ENCODE measurements at regions not wholly inside any gene's neighbourhood (a gene's known extent, or its start where the extent isn't known, plus 50 kb on each side); places are given as distances from the start of the nearest gene placed in this dataset.
A peak's percentile ranks its signal among the peaks of the same experiment; 100 is the strongest.
"Not testable (repeated sequence)": the region's sequence is repeated elsewhere in the genome, so short reads cannot be mapped to it uniquely, and the experiment has no call there.

DNA sequence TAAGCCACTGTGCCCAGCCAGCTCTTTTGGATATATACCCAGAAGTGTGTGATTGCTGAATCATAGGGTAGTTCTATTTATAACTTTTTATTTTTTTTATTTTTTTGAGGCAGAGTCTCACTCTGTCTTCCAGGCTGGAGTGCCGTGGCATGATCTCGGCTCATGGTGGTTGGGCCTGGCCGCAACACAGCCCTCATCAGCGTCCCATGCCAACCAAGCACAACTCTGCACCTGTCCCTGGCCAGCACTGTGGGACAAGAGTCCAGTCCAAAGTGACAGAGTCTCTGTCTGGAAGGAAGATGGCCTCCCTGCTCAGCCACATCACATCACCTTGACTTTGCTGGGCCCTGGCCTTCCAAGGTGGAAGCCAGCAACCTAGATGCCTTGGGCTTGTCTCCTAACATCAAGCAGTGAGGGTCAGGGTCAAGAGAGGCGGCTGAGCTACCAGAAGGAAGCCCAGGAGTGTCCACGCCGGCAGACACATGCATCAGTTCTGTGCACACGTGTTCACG is 60.2 kb upstream of the METTL9 start:
- DNase-seq (ENCODE audit: low read depth); H3K4me3 ChIP-seq (ENCODE audit: low read length): not testable (repeated sequence)

DNA sequence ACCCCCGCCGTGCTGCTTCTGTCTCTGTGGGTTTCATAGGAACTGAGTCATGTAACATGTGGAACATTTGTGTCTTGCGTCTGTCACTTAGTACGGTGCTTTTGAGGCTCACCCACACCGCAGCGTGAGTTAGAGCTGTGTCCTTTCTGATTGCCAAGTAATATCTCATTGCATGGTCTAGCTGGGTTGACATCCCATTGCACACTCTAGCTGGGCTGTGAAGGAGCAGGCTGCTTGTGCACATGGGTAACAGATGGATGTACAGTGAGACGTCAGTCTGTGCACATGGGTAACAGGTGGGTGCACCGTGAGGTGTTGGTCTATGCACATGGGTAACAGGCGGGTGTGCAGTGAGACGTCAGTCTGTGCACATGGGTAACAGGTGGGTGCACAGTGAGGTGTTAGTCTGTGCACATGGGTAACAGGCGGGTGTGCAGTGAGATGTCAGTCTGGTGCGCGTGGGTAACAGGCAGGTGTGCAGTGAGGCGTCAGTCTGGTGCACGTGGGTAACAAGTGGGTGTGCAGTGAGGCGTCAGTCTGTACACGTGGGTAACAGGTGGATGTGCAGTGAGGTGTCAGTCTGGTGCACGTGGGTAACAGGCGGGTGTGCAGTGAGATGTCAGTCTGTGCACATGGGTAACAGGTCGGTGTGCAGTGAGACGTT is 58.5 kb upstream of the METTL9 start:
- not testable (repeated sequence) for H3K4me3 ChIP-seq (ENCODE audit: low read length)
- peak; percentile 56 for DNase-seq (ENCODE audit: low read depth)

DNA sequence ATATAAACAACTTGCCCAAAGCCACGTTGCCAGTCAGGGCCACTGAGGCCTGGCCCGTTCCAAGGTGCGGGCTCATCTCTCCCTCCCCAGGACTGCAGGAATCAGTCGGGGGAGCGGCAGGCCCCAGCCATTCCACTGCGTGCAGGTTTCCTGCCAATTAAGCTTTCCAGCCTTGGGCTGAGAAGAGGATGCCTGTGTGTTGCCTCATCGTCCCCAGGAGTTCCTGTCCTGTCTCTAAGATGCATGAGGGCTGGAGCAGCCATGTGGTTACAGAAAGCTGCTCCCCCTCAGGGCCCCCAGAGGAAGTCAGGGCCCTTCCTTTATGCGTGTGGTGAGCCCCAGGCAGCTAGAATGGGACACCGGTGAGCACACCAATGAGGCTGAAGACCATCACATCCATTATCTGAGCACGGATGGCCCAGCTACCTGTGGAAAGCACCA is 57.7 kb upstream of the METTL9 start:
- H3K4me3 ChIP-seq (ENCODE audit: low read length): not testable (repeated sequence)
- peak; percentile 31 for DNase-seq (ENCODE audit: low read depth)

DNA sequence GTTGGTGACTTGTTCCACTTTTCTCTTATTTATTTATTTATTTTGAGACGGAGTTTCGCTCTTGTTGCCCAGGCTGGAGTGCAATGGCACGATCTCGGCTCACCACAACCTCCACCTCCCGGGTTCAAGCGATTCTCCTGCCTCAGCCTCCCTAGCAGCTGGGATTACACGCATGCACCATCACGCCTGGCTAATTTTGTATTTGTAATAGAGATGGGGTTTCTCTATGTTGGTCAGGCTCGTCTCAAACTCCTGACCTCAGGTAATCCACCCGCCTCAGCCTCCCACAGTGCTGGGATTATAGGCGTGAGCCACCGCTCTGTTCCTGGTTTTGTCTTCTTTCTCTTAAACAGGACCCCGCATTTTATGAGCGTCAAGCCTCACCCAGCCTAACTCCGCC is 57.3 kb upstream of the METTL9 start:
- not testable (repeated sequence) for H3K4me3 ChIP-seq (ENCODE audit: low read length); DNase-seq (ENCODE audit: low read depth)

DNA sequence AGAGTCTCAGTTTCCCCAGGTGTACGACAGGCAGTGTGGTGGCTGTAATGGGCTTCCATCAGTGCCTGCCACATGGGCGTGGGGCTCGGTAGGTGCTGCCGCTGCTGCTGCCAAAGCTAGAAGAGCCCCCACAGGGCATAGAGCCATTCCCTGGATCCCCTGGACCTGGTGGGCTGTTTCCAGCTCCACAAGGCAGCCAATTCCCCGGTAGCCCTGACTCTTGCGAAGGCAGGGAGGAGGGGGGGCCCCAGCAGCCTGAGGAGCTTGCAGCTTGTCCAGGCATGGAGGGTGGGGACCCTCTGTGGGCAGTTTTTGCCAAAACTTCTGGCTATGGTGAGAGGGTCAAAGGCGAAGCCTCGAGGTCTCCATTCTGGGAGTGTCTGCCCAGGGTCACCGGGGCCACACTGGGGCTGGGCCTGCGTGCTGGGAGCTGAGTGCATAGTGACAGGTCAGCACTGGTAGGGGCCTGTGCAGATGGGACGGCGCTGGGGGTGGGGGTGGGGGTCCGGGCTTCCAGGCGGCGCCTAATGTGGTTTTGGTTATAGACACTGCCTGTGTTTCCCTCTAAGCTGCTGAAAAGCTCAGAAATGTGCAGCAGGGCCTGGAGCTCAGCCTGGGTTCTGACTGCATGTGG is 56.8 kb upstream of the METTL9 start:
- not testable (repeated sequence) for DNase-seq (ENCODE audit: low read depth); H3K4me3 ChIP-seq (ENCODE audit: low read length)

DNA sequence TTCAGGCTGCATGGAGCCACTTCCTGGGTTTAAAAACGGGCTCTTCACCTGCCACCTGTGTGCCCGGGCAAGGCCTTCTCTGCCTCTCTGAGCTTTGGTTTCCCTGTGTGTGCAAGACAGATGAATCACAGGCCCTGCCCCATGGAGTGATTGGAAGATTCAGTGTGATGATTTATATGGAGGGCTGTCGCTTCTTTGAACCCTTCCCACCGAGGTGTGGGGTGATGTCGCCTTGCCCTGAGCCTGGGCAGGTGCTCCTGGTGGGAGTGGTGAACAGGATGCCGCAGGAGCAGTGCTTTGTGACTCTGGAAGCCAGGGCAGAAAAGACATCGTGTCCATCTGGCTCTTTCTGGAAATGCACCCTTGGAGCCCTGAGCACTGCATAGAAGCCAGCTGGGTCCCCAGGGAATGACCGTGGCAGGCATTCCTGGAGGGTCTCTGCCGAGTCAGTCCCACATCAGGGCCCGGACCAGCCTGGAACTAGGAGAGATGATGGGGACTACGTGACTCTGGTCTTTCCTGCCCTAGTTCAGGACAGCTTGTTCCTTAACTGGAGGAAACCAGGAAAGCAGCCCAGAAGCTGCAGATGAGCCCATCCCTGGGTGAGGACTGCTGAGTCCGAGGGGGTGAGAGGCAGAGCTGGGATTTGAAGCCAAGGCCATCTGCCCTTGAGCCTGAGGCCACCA is 56.1 kb upstream of the METTL9 start:
- H3K4me3 ChIP-seq (ENCODE audit: low read length); DNase-seq (ENCODE audit: low read depth): not testable (repeated sequence)

DNA sequence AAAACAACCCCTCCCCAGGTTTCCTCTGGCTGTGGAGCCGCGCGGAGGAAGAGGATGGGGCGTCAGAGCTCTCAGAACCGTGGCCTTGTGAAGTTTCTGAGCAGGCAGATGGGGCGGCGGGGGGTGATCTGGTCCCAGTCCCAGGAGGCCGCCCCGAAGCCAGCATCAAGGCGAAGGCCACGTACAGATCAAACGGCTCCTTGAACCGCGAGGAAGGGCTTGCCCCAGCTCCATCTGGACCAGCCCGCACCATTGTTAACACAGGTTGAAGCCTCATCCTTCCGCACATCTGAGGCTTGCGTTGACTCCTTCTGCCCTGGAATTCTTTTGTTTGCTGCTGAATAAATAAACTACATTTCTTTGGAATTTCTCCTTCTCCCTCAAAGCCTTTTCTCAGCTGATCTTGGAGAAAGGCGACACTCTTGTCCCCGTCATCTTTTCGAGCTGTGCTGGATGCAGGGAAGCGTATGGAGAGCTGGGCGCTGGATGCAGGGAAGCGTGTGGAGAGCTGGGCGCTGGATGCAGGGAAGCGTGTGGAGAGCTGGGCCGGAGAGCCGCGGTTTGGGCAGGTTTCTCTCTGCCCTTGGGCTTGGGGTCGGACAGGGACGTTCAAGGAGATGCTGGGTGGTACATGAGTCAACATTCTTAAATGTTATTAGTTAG is 53.6 kb upstream of the METTL9 start:
- DNase-seq (ENCODE audit: low read depth); H3K4me3 ChIP-seq (ENCODE audit: low read length): not testable (repeated sequence)

DNA sequence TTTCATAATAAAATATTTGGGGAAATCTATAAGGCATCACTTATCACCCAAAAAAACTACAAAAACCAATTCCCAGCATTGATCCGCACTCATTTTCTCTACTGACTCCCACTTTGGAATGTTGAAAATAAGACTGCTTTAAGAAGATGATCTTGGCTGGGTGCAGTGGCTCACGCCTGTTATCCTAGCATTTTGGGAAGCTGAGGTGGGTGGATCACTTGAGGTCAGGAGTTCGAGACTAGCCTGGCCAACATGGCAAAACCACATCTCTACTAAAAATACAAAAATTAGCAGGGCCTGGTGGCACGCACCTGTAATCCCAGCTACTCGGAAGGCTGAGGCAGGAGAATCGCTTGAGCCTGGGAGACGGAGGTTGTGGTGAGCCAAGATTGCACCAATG is 50.0 kb upstream of the METTL9 start:
- not testable (repeated sequence) for H3K4me3 ChIP-seq (ENCODE audit: low read length)

More for the DNA sequence above, 50.0 kb upstream of the METTL9 start:
- DNase-seq (ENCODE audit: low read depth): not testable (repeated sequence)
